DND-41 (cell line): ENCODE measurements at regions not wholly inside any gene's neighbourhood (a gene's known extent, or its start where the extent isn't known, plus 50 kb on each side); places are given as distances from the start of the nearest gene placed in this dataset.

Experiments
- CTCF ChIP-seq: IDR thresholded peaks from 2 replicates; pipeline ENCODE4 v1.5.1; 2012; ENCODE audit warnings: borderline replicate concordance, low read length, moderate library complexity, mild to moderate bottlenecking; ENCODE audit not compliant: poor library complexity, severe bottlenecking; ENCODE audit errors: extremely low read depth
- EZH2 ChIP-seq: IDR thresholded peaks from 3 replicates; pipeline ENCODE4 v1.6.1; 2012; ENCODE audit warnings: borderline replicate concordance, low read depth, mild to moderate bottlenecking, moderate library complexity, low read length, inconsistent platforms; ENCODE audit not compliant: severe bottlenecking

- TF ChIP-seq CTCF (no peak), EZH2 (no peak)
Observed at GRCh38 chr14:39868251-39868650, 436.0 kb upstream of the FBXO33 start.
